HUES48 (cell line): ENCODE measurements at regions not wholly inside any gene's neighbourhood (a gene's known extent, or its start where the extent isn't known, plus 50 kb on each side); places are given as distances from the start of the nearest gene placed in this dataset.
A peak's percentile ranks its signal among the peaks of the same experiment; 100 is the strongest.

Experiments
- H3K27ac ChIP-seq: one replicate; pipeline ENCODE4 v1.7.0; 2013; ENCODE audit warnings: low read depth, low read length, inconsistent platforms
- H3K27me3 ChIP-seq: 2 replicates; pipeline ENCODE4 v1.6.1; 2013; ENCODE audit warnings: mild to moderate bottlenecking, low read length; ENCODE audit not compliant: control insufficient read depth, insufficient read depth
- H3K36me3 ChIP-seq: 2 replicates; pipeline ENCODE4 v1.6.1; 2013; ENCODE audit warnings: low read length; ENCODE audit not compliant: control insufficient read depth, insufficient read depth
- H3K4me1 ChIP-seq: 2 replicates; pipeline ENCODE4 v1.6.1; 2013; ENCODE audit warnings: mild to moderate bottlenecking, low read length; ENCODE audit not compliant: control insufficient read depth, insufficient read depth
- H3K4me3 ChIP-seq: 2 replicates; pipeline ENCODE4 v1.5.1; 2013; ENCODE audit warnings: mild to moderate bottlenecking, low read depth, low read length
- H3K9ac ChIP-seq: 2 replicates; pipeline ENCODE4 v1.6.1; 2013; ENCODE audit warnings: mild to moderate bottlenecking, low read depth, low read length, moderate library complexity
- H3K9me3 ChIP-seq: 2 replicates; pipeline ENCODE4 v1.6.1; 2013; ENCODE audit warnings: low read length; ENCODE audit not compliant: control insufficient read depth, insufficient read depth

DNA sequence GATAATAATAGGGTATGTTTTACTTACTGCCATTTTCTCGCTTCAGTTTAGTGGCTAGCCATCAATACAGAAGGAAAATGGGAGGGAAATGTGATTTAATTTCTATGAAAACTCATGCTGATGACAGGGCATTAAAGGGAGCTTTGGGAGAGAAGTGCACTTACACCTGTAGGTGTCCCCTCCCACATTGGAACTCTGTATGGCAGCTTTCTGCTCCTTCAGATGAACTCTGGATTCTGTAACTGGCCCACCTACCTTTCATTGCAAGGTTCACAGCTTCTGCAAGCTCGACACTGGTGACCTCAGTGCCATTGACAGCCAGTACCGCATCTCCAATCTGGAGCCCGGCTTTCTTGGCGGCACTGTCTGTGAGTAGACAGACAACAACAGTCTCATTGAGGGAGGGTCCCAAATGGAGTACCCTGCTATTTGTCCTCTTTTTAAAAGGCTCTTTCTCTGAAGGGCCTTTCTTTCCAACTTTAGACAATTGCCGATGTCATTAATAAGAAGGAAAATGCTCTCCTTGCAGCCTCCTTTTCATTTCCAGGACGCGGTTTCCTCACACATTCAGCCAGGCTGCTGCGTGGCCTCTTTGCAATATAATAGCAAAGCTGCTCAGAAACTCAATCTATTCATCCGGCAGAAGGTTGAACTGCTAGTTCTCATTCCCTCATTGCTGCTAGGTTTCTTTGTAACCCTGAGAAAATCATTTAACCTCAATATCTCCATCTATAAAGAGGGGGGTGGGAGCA, 63.6 kb downstream of the NUDT12 start:
- Histone ChIP-seq H3K4me1 (peaks cover 31% of the 10 kb centered on the region), H3K36me3 (no peaks in the 10 kb centered on the region), H3K4me3 (peak overlapping the region; percentile 32), H3K9me3 (no peaks in the 10 kb centered on the region), H3K9ac (no peak overlapping the region), H3K27ac (peak overlapping the region; percentile 74), H3K27me3 (no peaks in the 10 kb centered on the region)

- H3K36me3 ChIP-seq, result no peaks in the 10 kb centered on the region
- no peaks in the 10 kb centered on the region for H3K9me3 ChIP-seq
- H3K27me3 ChIP-seq, result no peaks in the 10 kb centered on the region
- H3K27ac ChIP-seq, result peak overlapping the region; percentile 74
- peaks cover 31% of the 10 kb centered on the region for H3K4me1 ChIP-seq
- peak overlapping the region; percentile 40; the same call in 1 of the 2 replicates for H3K4me3 ChIP-seq
- no peak overlapping the region for H3K9ac ChIP-seq
Observed at GRCh38 chr5:103498211-103498610, 64.4 kb downstream of the NUDT12 start.

DNA sequence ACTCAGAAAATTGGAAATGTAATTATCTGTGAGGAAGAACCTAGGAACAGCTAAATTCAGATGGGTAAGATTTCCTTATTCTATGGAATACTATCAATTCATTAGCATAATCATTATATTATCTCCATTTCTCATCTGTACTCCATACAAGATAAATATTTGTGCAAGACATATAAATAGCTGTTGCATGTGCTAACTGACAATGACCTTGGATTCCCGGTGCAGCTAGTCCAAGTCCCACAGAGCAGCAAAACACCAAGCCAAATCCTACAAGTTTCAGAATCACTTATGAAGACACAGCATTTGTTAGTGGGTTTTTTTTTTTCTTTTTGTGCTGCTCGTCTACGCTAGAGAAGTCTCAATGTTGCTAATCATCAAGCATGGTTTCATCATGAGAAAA, 64.8 kb downstream of the NUDT12 start:
- H3K9ac ChIP-seq, result no peak overlapping the region
- H3K4me3 ChIP-seq, result 0 out of 2 replicates have a peak overlapping the region, but pooled peaks have one; percentile 40
- H3K27me3 ChIP-seq, result no peaks in the 10 kb centered on the region
- H3K9me3 ChIP-seq, result no peaks in the 10 kb centered on the region
- no peaks in the 10 kb centered on the region for H3K36me3 ChIP-seq
- peaks cover 26% of the 10 kb centered on the region for H3K4me1 ChIP-seq
- H3K27ac ChIP-seq, result peak overlapping the region; percentile 74

DNA sequence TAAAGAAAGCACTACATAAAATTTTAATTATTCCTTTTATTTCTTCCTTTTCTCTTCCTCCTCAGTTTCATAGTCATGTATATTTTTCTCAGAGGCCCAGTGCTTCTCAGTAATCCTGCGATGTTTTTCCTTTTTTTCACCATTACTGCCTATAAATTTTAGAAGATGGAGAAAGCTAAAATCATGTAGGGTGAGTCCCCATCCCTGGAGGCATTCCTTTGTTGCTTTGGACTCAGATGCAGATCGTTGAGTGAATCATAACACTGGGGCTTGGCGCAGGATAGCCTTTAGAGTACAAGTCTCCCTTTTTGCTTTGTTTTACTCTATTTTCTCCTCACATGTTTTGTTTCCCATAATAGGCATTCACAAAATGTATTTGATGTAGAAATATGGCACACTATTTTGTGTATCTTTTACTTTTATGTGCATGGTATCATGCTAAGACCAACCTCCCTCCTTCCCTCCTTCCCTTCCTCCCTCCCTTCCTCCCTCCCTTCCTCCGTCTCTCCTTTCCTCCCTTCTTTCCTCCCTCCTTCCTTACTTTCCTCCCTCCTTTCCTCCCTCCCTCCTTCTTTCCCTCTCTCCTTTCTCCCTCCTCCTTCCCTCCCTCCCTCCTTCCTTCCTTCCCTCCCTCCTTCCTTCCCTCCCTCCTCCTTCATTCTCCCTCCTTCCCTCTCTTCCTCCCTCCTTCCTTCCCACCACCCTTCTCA, 72.4 kb downstream of the NUDT12 start:
- no peak overlapping the region for H3K9ac ChIP-seq
- H3K9me3 ChIP-seq, result no peaks in the 10 kb centered on the region
- no peak overlapping the region for H3K4me3 ChIP-seq
- H3K4me1 ChIP-seq, result peaks cover 23% of the 10 kb centered on the region
- H3K27me3 ChIP-seq, result no peaks in the 10 kb centered on the region
- H3K27ac ChIP-seq, result no peak overlapping the region
- no peaks in the 10 kb centered on the region for H3K36me3 ChIP-seq

DNA sequence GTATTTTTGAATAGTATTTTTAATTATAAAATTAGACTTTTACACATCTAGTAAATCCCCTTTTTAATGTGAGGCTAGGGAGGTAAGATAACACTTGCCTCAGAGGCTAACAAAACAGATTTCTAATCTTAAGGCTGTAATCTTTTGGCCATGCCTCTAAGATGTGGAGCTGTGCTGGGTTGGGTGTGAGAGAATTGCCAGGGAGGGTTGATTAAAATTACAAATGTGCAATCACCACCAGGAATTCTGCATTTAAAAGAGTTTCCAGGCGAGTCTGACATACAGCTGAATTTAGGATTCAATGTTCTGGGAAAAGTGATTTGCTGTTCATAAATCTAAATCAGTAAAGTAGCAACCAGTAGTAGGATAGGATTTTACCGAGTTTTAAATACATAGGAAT, 73.3 kb downstream of the NUDT12 start:
- H3K36me3 ChIP-seq, result no peaks in the 10 kb centered on the region
- H3K27me3 ChIP-seq, result no peaks in the 10 kb centered on the region
- H3K4me1 ChIP-seq, result peaks cover 23% of the 10 kb centered on the region
- no peaks in the 10 kb centered on the region for H3K9me3 ChIP-seq
- peak overlapping the region; percentile 5; the same call in 1 of the 2 replicates for H3K4me3 ChIP-seq
- peak overlapping the region; percentile 36 for H3K27ac ChIP-seq
- no peak overlapping the region for H3K9ac ChIP-seq

- no peak overlapping the region for H3K4me3 ChIP-seq
- H3K4me1 ChIP-seq, result peaks cover 23% of the 10 kb centered on the region
- H3K27me3 ChIP-seq, result no peaks in the 10 kb centered on the region
- no peak overlapping the region for H3K9ac ChIP-seq
- H3K9me3 ChIP-seq, result no peaks in the 10 kb centered on the region
- no peaks in the 10 kb centered on the region for H3K36me3 ChIP-seq
- H3K27ac ChIP-seq, result no peak overlapping the region
Observed at GRCh38 chr5:103487822-103488493, 74.6 kb downstream of the NUDT12 start.

DNA sequence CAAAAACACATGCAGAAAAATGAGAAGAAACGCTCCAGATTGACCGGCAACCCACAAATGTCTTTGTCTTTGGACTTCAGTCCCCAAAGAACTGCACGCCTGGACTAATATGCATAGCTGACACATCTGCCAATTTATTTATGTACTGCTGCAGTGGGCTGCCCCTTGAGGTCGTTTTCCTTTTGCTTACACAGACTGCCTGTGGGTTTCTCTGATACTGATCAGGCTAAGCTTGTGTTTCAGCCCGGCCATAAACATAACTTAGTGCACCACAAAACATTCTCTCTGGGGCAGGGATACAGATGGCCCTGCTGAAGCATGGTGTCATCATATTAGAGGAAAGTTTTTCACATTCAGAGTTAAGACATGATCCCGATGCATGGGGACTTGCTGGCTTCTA, 75.4 kb downstream of the NUDT12 start:
- no peak overlapping the region for H3K27ac ChIP-seq

GRCh38 chr5:103486739-103487138, 75.8 kb downstream of the NUDT12 start:
- no peaks in the 10 kb centered on the region for H3K36me3 ChIP-seq
- no peak overlapping the region for H3K9ac ChIP-seq
- H3K4me3 ChIP-seq, result no peak overlapping the region
- no peaks in the 10 kb centered on the region for H3K27me3 ChIP-seq
- H3K27ac ChIP-seq, result no peak overlapping the region
- H3K4me1 ChIP-seq, result peaks cover 23% of the 10 kb centered on the region
- no peaks in the 10 kb centered on the region for H3K9me3 ChIP-seq

More for the DNA sequence above, 75.4 kb downstream of the NUDT12 start:
- Histone ChIP-seq H3K27me3 (no peaks in the 10 kb centered on the region), H3K4me1 (peaks cover 23% of the 10 kb centered on the region), H3K36me3 (no peaks in the 10 kb centered on the region), H3K9me3 (no peaks in the 10 kb centered on the region), H3K9ac (no peak overlapping the region), H3K4me3 (no peak overlapping the region)

GRCh38 chr5:103480246-103480645, 82.3 kb downstream of the NUDT12 start:
- Histone ChIP-seq H3K27me3 (no peaks in the 10 kb centered on the region), H3K9ac (no peak overlapping the region), H3K4me3 (no peak overlapping the region), H3K9me3 (no peaks in the 10 kb centered on the region), H3K27ac (no peak overlapping the region), H3K36me3 (no peaks in the 10 kb centered on the region), H3K4me1 (peaks cover 14% of the 10 kb centered on the region; the same call in 1 of the 2 replicates)

GRCh38 chr5:103477678-103478077, 84.9 kb downstream of the NUDT12 start:
- no peak overlapping the region for H3K27ac ChIP-seq
- no peaks in the 10 kb centered on the region for H3K36me3 ChIP-seq
- H3K4me1 ChIP-seq, result peaks cover 14% of the 10 kb centered on the region; the same call in 1 of the 2 replicates
- H3K4me3 ChIP-seq, result no peak overlapping the region
- H3K9ac ChIP-seq, result no peak overlapping the region
- no peaks in the 10 kb centered on the region for H3K9me3 ChIP-seq
- no peaks in the 10 kb centered on the region for H3K27me3 ChIP-seq

GRCh38 chr5:103476811-103477210, 85.8 kb downstream of the NUDT12 start:
- Histone ChIP-seq H3K4me3 (no peak overlapping the region), H3K4me1 (peaks cover 14% of the 10 kb centered on the region; the same call in 1 of the 2 replicates), H3K9ac (no peak overlapping the region), H3K36me3 (no peaks in the 10 kb centered on the region), H3K9me3 (no peaks in the 10 kb centered on the region), H3K27ac (no peak overlapping the region), H3K27me3 (no peaks in the 10 kb centered on the region)
